GM12865 (cell line): ENCODE measurements at regions not wholly inside any gene's neighbourhood (a gene's known extent, or its start where the extent isn't known, plus 50 kb on each side); places are given as distances from the start of the nearest gene placed in this dataset.

Experiments
- DNase-seq: peaks from one replicate; pipeline ENCODE4 v3.0.0; 2010; ENCODE audit warnings: low read depth
- H3K4me3 ChIP-seq: 2 replicates; pipeline ENCODE4 v1.5.1; 2011; ENCODE audit warnings: mild to moderate bottlenecking, low read depth, low read length, control low read depth
- CTCF ChIP-seq: IDR thresholded peaks from 2 replicates; pipeline ENCODE4 v1.5.1; 2011; ENCODE audit warnings: low read length, control low read depth, low read depth, inconsistent platforms; ENCODE audit not compliant: insufficient read depth; ENCODE audit errors: missing control alignments

DNA sequence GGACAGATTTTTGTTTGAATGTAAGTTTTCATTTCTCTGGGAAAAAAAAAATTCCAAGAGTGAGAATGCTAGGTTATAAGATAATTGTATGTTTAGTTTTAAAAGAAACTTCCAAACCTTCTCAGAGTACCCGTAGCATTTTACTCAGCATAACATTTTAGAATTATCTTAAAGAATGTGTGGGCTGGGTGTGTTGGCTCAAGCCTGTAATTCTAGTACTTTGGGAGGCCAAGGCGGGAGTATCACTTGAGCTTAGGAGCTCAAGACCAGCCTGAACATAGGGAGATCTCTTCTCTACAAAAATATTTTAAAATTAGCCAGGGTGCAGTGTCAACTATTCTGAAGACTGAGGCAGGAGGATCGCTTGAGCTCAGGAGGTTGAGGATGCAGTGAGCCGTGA lies 57.4 kb upstream of the RMP24 start:
- no peak for TF ChIP-seq CTCF
- no peak overlapping the region for H3K4me3 ChIP-seq
- DNase-seq: no peak

- DNase-seq: no peak
- no peak for TF ChIP-seq CTCF
These were observed 55.4 kb upstream of the RMP24 start for GRCh38 chr18:35917043-35917442.

DNA sequence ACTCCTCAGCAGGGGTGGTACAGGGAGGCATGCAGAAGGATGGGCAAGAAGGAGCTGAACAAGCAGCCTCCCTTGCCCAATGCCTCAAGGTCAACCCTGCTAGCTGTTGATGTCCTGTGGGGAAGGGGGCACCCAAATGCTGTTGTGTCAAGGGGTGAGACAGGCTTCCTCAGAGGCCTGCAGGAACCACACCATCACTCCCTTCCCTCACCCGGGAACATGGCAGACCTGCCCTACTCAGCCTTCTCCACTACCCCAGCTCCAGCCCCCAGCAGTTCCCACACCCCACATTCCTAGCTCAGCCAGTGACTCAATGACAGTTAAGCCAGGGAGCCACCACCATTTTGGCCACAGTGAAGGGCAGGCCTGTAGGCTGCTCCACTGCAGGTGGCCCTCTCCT lies 53.9 kb upstream of the RMP24 start:
- no peak overlapping the region for H3K4me3 ChIP-seq
- TF ChIP-seq CTCF: no peak
- no peak for DNase-seq

More at GRCh38 chr18:35917043-35917442, 55.4 kb upstream of the RMP24 start:
- no peak overlapping the region for H3K4me3 ChIP-seq

DNA sequence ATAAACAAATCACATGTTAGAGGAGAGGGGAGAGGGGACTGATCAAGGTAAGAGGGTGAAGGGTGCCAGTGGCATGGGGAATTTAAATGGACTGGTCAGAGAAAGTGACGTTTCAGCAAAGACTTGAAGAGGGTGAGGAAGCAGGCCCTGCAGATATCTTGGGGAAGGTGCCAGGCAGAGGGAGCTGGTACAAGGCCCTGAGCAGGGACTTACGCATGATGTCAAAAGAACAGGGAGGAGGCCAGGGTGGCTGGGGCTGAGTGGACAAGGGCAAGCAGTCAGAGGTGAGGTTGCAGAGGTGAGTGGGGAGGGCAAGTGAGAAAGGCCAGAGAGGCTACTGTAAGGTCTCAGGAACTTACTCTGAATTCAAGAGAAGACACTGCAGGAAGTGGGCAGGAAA lies 53.3 kb upstream of the RMP24 start:
- no peak for TF ChIP-seq CTCF
- H3K4me3 ChIP-seq: no peak overlapping the region
- DNase-seq: no peak

DNA sequence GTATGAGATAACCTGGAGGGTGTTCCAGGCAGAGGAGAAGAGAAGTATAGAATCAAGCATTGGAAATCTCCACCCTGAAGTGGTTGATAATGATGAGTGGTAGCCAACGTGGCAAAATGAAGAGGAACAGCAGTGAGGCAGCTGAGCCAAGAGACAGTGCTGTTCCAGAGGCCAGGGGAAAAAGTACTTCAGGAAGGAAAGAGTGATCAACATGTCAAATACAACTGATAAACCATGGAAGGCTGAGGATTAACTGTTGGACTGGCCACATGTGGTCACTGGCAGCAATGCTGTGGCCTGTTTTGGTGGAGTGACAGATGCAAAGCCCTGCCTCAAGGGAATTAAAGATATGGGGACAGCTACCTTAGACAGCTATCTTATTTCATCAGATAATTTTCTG lies 51.9 kb upstream of the RMP24 start:
- TF ChIP-seq CTCF: no peak
- no peak overlapping the region for H3K4me3 ChIP-seq
- no peak for DNase-seq
